SU-DHL-6 (cell line): ENCODE measurements at regions not wholly inside any gene's neighbourhood (a gene's known extent, or its start where the extent isn't known, plus 50 kb on each side); places are given as distances from the start of the nearest gene placed in this dataset.

Source experiments
- EZH2phosphoT487 ChIP-seq: fragments of 200-600 bp; sonication (generic), shearing (Covaris generic); conservative IDR thresholded peaks from 2 replicates; pipeline ENCODE4 v1.6.1; 2018; ENCODE audit warnings: mild to moderate bottlenecking, antibody characterized with exemption, low read length, moderate library complexity, mixed read lengths
- TF ChIP-seq, protein P1 (sequence below): fragments of 200-600 bp; sonication (generic); IDR thresholded peaks from one replicate; pipeline ENCODE4 v1.5.1; 2017; ENCODE audit warnings: antibody characterized with exemption, mild to moderate bottlenecking, low read length, moderate library complexity; ENCODE audit not compliant: insufficient read depth, poor library complexity, severe bottlenecking

DNA sequence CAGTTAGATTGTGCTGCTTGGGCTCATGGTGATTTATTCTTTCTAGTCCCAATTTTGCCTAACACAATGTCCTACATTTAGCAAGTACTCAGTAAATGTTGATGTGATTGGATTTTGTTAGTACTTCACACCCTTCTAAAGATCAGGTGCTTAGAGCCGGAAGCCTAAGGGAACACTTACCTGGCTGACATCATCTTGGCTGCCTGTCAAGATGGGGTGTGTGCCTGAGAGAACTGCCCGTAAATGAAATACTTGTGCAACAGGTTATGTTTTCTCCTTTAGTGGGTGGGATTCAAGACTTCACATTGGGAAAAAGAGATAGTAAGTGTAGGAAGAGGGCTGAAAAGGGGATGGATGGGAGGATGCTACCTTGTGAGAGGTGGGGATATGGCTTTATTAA is 75.5 kb upstream of the MACF1 start:
- TF ChIP-seq, protein P1, sequence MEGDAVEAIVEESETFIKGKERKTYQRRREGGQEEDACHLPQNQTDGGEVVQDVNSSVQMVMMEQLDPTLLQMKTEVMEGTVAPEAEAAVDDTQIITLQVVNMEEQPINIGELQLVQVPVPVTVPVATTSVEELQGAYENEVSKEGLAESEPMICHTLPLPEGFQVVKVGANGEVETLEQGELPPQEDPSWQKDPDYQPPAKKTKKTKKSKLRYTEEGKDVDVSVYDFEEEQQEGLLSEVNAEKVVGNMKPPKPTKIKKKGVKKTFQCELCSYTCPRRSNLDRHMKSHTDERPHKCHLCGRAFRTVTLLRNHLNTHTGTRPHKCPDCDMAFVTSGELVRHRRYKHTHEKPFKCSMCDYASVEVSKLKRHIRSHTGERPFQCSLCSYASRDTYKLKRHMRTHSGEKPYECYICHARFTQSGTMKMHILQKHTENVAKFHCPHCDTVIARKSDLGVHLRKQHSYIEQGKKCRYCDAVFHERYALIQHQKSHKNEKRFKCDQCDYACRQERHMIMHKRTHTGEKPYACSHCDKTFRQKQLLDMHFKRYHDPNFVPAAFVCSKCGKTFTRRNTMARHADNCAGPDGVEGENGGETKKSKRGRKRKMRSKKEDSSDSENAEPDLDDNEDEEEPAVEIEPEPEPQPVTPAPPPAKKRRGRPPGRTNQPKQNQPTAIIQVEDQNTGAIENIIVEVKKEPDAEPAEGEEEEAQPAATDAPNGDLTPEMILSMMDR: no peak
- TF ChIP-seq EZH2phosphoT487: no peak
